Skeletal muscle satellite cell (primary cell): ENCODE measurements at regions not wholly inside any gene's neighbourhood (a gene's known extent, or its start where the extent isn't known, plus 50 kb on each side); places are given as distances from the start of the nearest gene placed in this dataset.
"Not testable (repeated sequence)": the region's sequence is repeated elsewhere in the genome, so short reads cannot be mapped to it uniquely, and the experiment has no call there.

Experiments used
- H3K27me3 ChIP-seq: 2 replicates; pipeline ENCODE4 v1.7.0; 2013; ENCODE audit warnings: low read length; ENCODE audit not compliant: control insufficient read depth, insufficient read depth
- H3K36me3 ChIP-seq: 2 replicates; pipeline ENCODE4 v1.7.0; 2013; ENCODE audit warnings: mild to moderate bottlenecking, control low read depth, low read length; ENCODE audit not compliant: insufficient read depth
- H3K4me1 ChIP-seq: 2 replicates; pipeline ENCODE4 v1.7.0; 2013; ENCODE audit warnings: low read length; ENCODE audit not compliant: control insufficient read depth, insufficient read depth
- H3K4me2 ChIP-seq: 2 replicates; pipeline ENCODE4 v1.7.0; 2013; ENCODE audit warnings: mild to moderate bottlenecking, low read length
- H3K4me3 ChIP-seq: 2 replicates; pipeline ENCODE4 v1.7.0; 2013; ENCODE audit warnings: low read length
- H3K9ac ChIP-seq: 2 replicates; pipeline ENCODE4 v1.7.0; 2013; ENCODE audit warnings: mild to moderate bottlenecking, low read depth, low read length, moderate library complexity
- H3K9me3 ChIP-seq: replicated peaks from 2 replicates; pipeline ENCODE4 v1.7.0; 2013; ENCODE audit warnings: mild to moderate bottlenecking, control low read depth, low read length

- no peaks in the 10 kb centered on the region for H3K36me3 ChIP-seq
- H3K9me3 ChIP-seq: no peaks in the 10 kb centered on the region
- no peaks in the 10 kb centered on the region for H3K4me1 ChIP-seq
Measured at GRCh38 chr20:11702721-11703518, 214.8 kb upstream of the BTBD3 start.

DNA sequence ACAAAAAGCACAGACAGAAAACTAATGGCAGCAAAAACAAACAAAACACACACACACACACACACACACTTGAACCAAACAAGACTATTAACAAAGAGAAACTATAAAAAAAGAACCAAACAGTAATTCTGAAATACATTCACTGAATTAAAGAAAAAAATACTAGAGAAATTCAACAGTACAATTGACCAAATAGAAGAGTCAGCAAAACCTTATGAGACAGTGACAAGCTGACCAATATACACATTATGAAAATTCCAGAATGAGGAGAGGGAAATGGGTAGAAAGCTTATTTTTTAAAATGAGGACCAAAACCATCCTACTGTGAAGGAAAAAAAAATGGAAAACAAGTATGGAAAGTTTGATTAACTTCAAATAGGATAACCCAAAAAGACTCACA is 212.2 kb upstream of the BTBD3 start:
- H3K9ac ChIP-seq: no peak overlapping the region
- H3K9me3 ChIP-seq: no peaks in the 10 kb centered on the region
- no peaks in the 10 kb centered on the region for H3K4me1 ChIP-seq
- H3K4me2 ChIP-seq: no peak overlapping the region
- no peaks in the 10 kb centered on the region for H3K27me3 ChIP-seq
- H3K36me3 ChIP-seq: no peaks in the 10 kb centered on the region
- H3K4me3 ChIP-seq: no peak overlapping the region

More at GRCh38 chr20:11702721-11703518, 214.8 kb upstream of the BTBD3 start:
- Histone ChIP-seq H3K27me3 (no peaks in the 10 kb centered on the region), H3K9ac (no peak overlapping the region), H3K4me2 (no peak overlapping the region), H3K4me3 (no peak overlapping the region)

DNA sequence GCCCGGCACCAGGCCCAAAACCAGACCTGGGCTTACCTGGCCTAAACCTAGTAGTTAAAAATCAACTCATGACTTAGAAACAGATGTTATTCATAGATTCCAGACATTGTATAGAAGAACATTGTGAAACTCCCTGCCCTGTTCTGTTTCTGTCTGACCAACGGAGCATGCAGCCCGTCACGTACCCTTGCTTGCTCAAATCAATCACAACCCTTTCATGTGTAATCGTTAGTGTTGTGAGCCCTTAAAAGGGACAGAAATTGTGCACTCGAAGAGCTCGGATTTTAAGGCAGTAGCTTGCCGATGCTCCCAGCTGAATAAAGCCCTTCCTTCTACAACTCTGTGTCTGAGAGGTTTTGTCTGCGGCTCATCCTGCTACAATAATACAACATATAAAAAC is 209.5 kb upstream of the BTBD3 start:
- not testable (repeated sequence) for H3K4me3 ChIP-seq, H3K36me3 ChIP-seq, H3K4me2 ChIP-seq, H3K4me1 ChIP-seq, H3K9ac ChIP-seq, H3K9me3 ChIP-seq, H3K27me3 ChIP-seq

DNA sequence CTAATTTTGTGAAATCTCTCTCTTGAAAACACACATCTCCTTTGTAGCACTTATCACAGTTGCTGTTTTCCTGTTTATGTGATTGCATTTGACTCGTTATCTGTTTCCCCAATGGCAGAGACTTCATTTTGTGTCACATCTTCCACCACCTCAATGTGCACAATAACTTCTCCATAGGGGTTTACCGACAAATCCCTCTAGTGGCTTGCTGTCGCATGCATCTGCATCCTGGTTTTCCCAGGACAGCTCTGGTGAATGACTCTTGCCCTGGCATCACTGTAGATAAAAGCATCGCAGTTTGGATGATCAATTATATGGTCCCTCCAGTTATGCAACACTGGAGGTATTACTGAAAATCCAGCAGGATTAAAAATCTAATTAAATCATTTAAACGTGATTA is 206.5 kb upstream of the BTBD3 start:
- no peak overlapping the region for H3K4me3 ChIP-seq
- H3K27me3 ChIP-seq: no peaks in the 10 kb centered on the region
- H3K4me1 ChIP-seq: peaks cover 5% of the 10 kb centered on the region
- no peak overlapping the region for H3K9ac ChIP-seq
- H3K9me3 ChIP-seq: no peaks in the 10 kb centered on the region
- no peak overlapping the region for H3K4me2 ChIP-seq
- no peaks in the 10 kb centered on the region for H3K36me3 ChIP-seq

DNA sequence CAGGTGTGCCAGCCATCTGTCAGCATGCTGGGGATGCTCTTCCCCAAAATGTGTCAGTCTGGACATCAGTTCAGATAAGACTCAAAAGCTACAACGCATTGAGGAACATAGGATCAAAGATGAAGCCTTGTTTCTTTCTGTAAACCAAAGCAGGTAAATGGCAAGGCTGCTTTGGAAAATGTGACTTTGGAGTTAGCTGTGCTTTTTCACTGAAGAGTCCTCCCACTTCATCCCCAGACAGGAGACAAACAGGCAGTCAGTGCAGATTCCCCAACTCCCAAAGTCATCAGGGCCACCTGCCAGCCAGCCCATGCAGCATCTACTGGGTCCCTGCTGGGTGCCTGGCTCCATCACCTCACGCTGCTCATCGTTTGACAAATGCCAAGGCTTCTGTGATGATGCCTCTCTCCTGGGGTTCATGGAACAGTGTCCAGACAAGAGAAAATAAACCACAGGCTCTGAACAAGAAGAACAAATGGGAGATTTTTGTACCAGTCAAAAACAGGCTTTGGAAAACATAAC is 205.0 kb upstream of the BTBD3 start:
- Histone ChIP-seq H3K9me3 (no peaks in the 10 kb centered on the region), H3K36me3 (no peaks in the 10 kb centered on the region), H3K4me2 (no peak overlapping the region), H3K4me3 (no peak overlapping the region), H3K4me1 (peaks cover 14% of the 10 kb centered on the region), H3K27me3 (no peaks in the 10 kb centered on the region), H3K9ac (no peak overlapping the region)

- Histone ChIP-seq H3K4me2 (no peak overlapping the region), H3K4me3 (no peak overlapping the region), H3K9ac (no peak overlapping the region), H3K9me3 (no peaks in the 10 kb centered on the region), H3K4me1 (peaks cover 14% of the 10 kb centered on the region), H3K36me3 (no peaks in the 10 kb centered on the region), H3K27me3 (no peaks in the 10 kb centered on the region)
Measured at GRCh38 chr20:11714886-11715285, 202.8 kb upstream of the BTBD3 start.

DNA sequence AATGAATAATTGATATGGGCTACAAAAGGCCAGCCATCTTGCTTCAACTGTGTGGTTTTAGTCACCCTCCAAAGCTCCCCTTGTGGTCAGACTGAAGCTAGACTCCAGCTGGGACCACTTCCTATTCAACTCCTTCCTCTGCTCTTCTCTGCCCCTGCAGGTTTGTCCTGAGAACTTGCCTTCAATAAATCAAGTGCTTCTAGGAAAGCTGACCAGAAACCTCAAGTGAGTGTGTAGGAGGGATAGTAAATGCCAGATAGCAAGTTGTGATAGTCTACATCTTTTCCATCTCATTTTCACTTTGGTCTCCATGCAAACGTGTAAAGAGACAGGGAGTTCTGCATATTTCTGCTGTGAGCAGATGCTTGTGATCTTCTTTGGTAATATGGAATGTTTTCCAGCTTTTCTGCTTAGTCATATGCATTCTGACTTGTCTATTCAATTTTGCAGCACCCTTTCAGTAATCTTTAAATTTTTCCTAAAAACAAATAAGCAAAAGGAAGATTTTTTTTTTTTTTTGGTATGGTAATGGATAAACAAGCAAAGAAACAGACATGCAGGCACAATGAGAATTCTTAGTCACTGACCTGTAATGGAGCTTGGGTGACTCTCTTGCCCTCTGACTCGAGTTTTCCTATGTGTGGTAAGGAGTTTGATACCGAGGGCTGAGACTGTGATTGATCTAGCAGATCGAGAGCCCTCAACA is 201.3 kb upstream of the BTBD3 start:
- Histone ChIP-seq H3K4me3 (no peak overlapping the region), H3K9me3 (no peaks in the 10 kb centered on the region), H3K4me2 (peak overlapping the region; percentile 42), H3K9ac (no peak overlapping the region), H3K36me3 (no peaks in the 10 kb centered on the region), H3K4me1 (peaks cover 14% of the 10 kb centered on the region), H3K27me3 (no peaks in the 10 kb centered on the region)

DNA sequence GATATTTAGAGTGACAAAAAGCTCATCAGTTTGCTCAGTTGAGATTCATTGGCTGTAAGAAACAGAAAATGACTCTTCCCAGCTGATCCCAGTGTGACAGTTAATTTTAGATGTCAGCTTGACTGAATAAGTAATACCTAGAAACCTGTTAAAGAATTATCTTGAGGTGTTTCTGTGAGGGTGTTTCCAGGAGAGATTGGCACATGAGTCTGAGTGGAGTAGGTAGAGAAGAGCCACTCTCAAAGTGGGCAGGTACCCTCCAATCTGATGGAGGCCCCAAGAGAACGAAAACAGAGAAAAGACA is 200.8 kb upstream of the BTBD3 start:
- Histone ChIP-seq H3K4me3 (no peak overlapping the region), H3K9ac (no peak overlapping the region), H3K4me1 (peaks cover 14% of the 10 kb centered on the region), H3K9me3 (no peaks in the 10 kb centered on the region), H3K27me3 (no peaks in the 10 kb centered on the region), H3K36me3 (no peaks in the 10 kb centered on the region), H3K4me2 (peak overlapping the region; percentile 42)

GRCh38 chr20:11717562-11717961 is 200.1 kb upstream of the BTBD3 start:
- H3K4me2 ChIP-seq: no peak overlapping the region
- H3K27me3 ChIP-seq: no peaks in the 10 kb centered on the region
- no peaks in the 10 kb centered on the region for H3K36me3 ChIP-seq
- H3K9me3 ChIP-seq: no peaks in the 10 kb centered on the region
- H3K4me3 ChIP-seq: no peak overlapping the region
- no peak overlapping the region for H3K9ac ChIP-seq
- peaks cover 14% of the 10 kb centered on the region for H3K4me1 ChIP-seq

GRCh38 chr20:11718474-11719094 is 199.1 kb upstream of the BTBD3 start:
- H3K9ac ChIP-seq: no peak overlapping the region
- no peaks in the 10 kb centered on the region for H3K36me3 ChIP-seq
- peaks cover 14% of the 10 kb centered on the region for H3K4me1 ChIP-seq
- no peak overlapping the region for H3K4me2 ChIP-seq
- H3K4me3 ChIP-seq: no peak overlapping the region
- H3K9me3 ChIP-seq: no peaks in the 10 kb centered on the region
- H3K27me3 ChIP-seq: no peaks in the 10 kb centered on the region

DNA sequence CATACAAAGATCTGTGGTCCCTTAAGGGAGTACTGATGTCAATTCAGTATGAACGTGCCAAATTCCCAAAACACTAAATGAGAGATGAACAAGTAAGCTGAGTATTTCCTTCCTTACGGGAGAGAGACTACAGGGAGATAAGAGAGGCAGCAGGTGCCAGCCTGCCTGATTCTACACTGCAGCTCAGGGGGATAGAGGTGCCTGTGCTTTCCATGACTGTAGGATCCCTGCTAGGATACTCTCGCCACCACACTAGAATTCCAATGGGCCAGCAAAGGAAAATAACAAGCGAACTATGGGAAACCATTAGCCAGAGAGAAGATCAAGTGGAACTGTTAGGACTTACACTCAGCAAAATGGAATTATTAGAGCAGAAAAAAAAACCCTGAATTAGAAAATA is 198.5 kb upstream of the BTBD3 start:
- no peak overlapping the region for H3K9ac ChIP-seq
- H3K9me3 ChIP-seq: no peaks in the 10 kb centered on the region
- peaks cover 14% of the 10 kb centered on the region for H3K4me1 ChIP-seq
- H3K36me3 ChIP-seq: no peaks in the 10 kb centered on the region
- no peak overlapping the region for H3K4me3 ChIP-seq
- no peak overlapping the region for H3K4me2 ChIP-seq
- no peaks in the 10 kb centered on the region for H3K27me3 ChIP-seq
